NCI-H526 (cell line): ENCODE measurements at regions not wholly inside any gene's neighbourhood (a gene's known extent, or its start where the extent isn't known, plus 50 kb on each side); places are given as distances from the start of the nearest gene placed in this dataset.
"Not testable (repeated sequence)": the region's sequence is repeated elsewhere in the genome, so short reads cannot be mapped to it uniquely, and the experiment has no call there.

ENCODE experiments used
- DNase-seq, 2 experiments: peaks; one replicate each; lab custom pipeline; 2025; lab: John Stamatoyannopoulos, UW

DNA sequence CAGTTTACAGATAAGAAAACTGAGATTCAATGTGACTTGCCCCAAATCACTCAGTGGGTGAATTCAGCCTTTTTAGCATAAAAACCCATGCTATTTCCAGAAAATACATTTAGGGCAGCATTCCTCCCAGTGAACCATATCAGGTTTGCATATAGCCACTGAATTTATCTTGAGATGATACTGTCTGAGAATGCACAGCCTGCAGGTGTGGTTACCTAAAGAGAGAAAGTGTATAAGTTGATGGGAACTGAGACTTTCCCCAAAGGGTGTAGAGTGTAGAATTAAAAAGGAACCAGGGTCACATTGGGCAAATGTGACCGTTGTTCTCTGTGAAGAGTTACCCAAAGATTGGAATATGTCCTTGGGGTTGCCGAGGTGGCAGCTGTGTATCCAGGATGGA is 100.0 kb upstream of the PIK3R1 start:
- no peak for DNase-seq

DNA sequence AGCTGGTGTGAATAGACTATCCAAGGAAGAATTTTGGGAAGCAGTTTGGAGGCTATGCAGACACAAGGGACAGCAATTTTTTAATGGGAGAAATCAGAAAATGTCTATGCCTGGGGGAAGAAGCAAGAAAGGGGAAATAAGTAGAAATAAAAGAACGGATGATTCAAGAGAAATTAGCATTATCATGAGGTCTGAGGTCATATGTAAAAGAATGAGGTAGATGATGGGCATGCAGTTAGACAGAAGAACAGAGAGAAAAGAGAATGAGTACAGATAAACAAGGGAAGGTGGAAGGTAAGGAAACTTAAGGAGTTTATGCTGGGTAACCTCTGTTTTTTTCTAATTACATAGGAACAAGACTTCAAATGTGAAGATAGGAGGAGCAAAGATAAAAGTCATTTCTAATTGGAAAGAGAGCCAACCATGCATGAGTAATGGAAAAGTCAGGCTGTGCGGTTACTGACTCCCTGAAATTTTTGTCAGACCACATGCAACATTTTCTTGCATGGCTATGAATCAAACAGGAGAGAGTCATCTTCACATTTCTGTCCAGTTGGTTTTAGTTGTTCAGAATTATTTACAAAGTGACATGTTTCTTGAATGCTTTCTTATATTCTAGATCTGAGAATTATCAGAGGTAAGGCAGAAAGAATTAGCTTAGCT is 101.0 kb upstream of the PIK3R1 start:
- no peak for DNase-seq

DNA sequence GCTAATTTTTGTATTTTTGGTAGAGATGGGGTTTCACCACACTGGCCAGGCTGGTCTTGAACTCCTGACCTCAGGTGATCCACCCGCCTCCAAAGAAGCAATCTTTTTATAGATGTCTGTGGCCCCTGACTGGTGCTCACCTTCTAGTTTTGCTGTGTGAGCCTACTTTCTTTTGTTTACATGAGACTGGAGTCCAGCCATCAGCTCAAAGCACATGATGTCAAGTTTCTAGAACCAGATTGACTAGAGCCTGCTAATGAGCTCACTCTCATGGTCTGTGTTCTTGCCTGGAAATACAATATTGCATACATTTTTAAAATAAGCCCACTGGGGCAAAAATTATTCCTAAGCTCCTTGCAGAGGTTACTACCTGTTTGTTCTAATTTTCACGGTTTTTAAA is 102.9 kb upstream of the PIK3R1 start:
- DNase-seq, result no peak

DNA sequence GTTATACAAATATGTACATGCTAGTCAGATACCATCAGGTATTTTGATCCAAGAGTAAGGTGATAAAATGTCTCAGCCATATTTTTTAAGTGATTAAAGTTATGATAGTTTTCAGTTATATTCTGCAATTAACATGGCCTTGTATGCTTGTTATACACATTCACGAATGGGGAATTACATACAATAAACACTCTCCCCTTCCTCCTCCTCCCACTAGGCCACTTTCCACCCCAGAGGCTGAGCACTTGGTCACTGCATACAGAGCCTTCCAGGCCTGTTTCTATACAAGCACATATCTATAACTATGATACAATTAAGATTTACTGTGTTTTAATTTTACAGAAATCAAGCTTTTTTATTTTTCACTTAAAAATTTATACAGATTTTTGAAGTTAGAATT is 104.7 kb upstream of the PIK3R1 start:
- DNase-seq, result peak in 1 of 2 experiments; percentile 32

DNA sequence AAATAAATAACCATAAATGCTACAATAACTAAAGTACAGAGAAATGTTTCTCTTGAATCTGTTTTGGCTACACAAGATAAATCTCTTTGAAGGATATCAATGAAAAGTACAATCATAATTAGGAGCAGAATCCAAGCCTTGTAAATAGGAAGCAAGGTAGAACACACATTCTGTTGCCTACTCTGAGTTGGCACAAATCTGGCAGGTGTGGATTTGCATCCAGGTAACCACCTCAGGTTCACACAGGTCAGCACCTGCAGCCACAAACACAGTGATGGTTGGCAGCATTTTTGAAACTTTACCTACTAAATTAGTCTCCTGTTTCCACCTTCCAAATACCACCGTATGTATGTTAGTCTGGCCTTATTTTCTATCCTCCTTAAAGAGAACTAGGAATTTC is 105.3 kb upstream of the PIK3R1 start:
- DNase-seq, result peak; percentile 65 to 77

DNA sequence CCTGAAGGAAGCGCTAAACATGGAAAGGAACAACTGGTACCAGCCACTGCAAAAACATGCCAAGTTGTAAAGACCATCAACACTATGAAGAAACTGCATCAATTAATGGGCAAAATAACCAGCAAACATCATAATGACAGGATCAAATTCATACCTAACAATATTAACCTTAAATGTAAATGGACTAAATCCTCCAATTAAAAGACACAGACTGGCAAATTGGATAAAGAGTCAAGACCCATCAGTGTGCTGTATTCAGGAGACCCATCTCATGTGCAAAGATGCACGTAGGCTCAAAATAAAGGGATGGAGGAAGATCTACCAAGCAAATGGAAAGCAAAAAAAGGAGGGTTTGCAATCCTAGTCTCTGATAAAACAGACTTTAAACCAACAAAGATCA is 111.3 kb upstream of the PIK3R1 start:
- DNase-seq, result not testable (repeated sequence)

DNA sequence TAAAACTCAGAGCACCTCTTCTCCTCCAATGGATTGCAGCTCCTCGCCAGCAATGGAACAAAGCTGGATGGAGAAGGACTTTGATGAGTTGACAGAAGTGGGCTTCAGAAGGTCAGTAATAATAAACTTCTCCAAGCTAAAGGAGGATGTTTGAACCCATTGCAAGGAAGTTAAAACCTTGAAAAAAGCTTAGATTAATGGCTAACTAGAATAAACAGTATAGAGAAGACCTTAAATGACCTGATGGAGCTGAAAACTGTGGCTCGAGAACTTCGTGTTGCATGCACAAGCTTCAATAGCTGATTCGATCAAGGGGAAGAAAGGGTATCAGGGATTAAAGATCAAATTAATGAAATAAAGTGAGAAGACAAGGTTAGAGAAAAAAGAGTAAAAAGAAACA is 112.3 kb upstream of the PIK3R1 start:
- not testable (repeated sequence) for DNase-seq

DNA sequence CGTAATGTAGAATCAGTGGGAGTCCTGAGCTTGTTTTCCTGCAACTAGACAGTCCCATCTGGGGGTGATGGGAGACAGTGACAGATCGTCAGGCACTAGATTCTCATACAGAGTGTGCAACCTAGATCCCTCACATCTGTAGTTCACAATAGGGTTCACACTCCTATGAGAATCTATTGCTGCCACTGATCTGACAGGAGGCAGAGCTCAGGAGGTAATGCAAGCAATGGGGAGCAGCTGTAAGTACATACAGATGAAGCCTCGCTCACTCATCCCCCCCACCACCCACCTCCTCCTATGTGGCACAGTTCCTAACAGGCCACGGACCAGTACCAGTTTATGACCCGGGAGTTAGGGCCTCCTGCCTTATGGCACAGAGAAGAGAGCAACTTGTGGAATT is 116.2 kb upstream of the PIK3R1 start:
- DNase-seq, result no peak

DNA sequence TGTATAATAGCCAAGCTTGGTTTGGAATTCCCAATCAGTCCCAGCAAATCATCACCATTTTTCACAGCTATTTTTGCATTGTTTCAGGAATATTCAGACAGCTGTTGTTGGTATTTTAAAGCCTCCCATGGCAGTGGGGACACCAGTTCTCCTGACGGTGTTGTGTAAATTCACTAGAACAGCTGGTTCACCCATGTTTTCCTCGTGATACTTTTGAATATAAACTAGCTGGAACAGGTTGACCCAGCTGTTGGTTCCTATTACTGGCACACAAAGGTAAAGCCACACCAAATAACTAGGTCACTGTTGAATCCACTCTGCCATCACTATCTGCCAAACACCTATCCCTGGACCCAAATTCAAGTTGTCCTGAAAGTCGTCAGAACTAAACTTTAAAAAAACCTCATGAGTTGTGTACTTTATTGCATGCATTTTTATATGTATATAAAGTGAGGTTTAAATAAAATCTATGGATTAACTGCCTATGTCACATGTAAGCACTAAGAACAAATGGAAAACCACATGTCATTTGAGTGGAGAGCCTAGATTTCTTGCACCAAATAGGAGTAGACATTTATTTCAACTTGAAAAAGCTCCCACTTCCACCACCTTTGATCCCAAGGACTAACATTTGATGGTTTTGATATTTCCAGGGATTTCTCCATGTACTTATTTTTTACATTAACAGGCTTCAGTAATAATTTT is 121.9 kb upstream of the PIK3R1 start:
- no peak for DNase-seq

DNA sequence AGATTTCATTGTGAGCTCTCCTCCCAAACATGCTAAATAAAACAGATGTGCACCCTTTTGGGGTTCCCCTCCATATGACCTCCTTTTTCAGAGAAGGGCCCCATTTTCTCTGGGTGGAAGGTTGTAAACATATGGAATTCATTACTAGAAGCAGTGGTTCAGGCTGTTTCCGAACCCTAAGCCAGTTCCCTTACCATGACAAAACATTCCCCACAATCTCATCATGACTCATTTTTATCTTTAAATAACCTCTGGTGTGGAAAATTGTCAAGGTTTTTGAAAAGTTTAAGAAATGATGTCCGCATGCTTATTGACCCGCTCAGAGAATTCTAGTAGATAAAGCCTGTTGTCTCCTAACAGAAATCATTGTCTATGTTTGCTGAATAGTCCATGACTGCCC is 127.3 kb upstream of the PIK3R1 start:
- no peak for DNase-seq

DNA sequence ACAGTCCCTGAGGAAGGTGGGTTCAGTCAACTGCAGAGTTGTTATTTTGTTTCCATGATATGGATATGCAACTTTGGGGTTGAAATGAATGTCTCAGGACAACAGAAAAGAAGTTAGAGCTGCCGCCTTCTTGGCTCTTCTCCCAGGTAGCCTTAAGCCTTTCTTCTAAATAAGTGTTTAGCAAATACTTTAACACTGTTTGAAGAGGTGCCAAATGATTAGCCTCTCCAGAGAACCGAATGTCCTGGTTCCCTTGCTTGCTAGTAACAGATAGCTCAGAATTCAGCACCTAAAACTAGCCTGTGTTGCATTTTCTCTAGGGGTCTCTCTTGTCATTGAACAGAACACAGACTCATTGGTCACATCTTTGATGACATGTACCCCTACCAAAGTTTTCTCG is 127.7 kb upstream of the PIK3R1 start:
- DNase-seq, result no peak

DNA sequence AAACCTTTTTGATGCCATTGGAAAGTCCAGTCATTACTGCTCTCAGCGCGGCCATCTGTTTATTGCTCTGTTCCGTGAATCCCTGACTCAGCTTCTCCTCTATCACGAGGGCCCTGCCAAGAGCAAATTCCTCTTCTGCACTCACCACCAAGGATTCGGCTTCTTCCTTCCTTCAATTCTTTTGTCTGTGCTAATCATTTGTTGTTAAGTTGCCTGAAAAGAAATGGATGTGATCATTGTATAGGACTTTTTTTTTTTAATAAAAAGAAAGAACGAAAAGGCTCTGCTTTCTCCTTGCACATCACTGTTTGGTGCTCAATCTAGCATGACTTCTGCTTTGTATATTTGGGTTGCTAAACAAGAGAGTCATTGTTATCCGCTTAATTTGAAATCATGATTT is 128.7 kb upstream of the PIK3R1 start:
- DNase-seq, result peak; percentile 53 to 58

DNA sequence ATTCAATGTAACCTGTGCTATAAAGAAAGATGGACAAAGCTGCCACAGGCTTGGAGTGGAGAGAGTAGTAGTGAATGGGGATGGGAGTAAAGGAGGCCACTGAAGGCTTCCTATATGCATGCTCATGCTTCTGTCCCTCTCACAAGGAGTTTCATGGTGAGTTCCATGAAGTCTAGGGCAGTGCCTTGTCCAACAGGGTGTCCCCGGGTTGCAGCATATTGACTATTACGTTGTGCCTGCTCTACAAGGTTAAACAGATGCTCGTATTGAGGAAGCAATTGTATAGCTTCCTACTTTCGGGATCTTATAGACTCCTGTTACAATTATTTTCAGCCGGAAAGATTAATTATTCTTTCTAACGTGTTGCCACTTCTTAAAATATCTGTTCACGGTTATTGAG is 129.1 kb upstream of the PIK3R1 start:
- no peak for DNase-seq

DNA sequence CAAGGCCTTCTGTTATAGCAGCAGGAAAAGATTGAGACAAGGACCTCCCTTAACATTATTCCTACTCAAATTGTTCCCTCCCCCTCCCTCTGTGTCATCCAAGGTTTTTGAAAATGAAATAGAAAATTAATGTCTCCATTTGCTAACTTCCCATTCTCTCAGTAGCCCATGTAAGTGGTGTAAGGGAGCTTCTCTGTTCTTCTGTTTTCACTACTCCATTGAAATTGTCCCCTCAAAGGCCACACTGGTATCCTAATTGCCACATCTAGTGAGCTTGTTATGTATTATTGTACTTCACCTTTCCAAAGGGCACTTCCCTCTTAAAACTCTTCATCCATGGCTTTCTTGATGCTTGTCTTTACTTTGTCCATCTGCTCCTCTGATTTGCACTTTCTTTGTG is 131.2 kb upstream of the PIK3R1 start:
- DNase-seq, result no peak

DNA sequence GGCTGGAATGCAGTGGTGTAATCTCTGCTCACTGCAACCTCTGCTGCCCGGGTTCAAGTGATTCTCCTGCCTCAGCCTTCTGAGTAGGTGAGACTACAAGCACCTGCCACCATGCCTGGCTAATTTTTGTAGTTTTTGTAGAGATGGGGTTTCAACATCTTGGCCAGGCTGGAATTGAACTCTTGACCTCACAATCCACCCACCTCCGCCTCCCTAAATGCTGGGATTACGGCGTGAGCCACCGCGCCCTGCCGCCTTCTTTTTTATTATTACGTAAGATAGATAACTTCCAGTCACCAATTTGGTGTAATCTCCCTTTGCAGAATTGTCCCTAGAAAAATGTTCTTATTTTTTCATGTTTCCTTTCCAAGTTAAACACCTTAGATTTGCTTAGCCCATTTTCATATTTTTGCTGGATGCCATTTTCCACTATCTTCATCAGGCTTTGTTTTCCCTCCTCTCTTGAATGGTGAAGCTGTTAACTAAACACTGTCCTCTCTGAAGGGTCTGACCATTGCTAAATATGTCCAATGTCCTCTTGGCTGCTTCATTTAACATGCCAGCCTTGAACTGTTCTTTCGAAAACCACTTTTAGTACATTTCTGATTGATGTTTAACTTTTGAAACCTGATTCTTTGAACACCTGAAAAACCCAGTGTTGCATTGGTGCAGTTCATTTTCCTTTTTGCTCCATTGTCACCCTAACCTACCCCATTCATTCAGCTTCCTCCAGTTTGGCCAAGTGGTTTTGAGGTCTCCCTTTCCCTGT is 135.1 kb upstream of the PIK3R1 start:
- DNase-seq, result no peak

DNA sequence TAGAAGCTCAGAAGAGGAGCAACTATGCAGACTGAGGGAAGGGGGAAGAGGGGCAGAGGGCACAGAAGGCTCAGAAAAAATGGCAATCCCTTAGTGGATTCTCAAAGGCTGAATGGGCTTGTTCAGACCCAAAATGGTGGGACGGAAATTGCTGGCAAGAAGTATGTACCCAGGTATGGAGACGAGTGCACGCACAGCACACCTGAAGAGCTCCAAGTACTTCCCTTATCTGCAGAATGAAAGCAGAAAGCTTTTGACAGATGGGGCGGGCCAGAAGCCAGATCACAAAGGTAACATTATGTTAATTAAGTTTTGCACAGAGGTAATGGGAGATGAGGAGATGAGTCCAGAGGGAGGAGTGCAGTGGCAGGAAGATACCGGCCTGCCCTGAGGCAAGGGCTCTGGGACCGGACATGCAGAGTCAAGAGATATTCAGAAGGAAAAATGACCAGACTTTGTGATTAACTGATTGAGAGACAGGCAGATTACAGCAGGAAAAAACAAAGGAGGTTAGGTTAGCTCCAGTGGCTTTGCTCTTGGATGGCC is 138.1 kb upstream of the PIK3R1 start:
- no peak for DNase-seq

DNA sequence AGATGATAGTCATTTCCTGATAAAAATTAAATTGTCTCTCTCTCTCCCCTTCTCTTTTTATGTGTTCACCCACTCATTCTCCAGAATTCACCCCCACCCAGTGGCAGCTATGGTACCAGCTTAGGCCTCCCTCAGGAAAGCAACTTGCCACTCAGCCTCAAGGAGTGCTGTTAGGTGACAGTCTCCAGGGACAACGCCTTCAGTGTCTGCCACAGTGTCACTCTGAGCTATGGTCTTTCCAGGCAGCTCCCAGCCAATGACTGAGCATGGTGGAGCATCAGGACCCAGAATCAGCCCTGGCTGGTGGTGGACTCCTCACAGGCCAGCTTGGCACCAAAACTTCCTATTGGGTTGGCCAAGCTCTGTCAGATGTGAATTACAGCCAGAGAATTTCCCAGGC is 140.9 kb upstream of the PIK3R1 start:
- no peak for DNase-seq

DNA sequence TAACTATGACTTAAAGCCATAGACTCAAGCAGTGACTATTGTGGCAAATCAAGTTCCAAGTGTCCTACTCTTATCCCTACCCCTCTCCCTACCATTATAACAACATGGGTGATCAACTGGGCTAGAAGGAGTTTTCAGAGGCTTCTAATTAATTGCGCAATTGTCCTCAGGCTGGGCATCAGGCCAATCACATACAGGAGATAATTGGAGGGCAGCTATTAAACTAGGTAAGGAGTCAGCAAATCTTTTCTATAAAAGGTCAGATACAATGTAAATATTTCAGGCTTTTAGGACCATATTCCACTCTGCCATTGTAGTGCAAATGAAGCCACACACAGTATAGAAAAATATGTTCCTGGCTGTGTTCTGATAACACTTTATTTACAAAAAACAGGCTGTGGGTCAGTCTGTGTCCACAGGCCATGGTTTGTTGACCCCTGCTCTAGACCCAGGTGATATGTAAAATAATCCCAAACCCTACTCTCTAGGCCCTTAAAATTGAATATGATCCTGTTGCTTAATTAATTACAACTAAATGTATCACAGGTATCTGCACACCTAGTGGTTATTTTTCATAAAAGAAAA is 141.4 kb upstream of the PIK3R1 start:
- DNase-seq, result no peak

DNA sequence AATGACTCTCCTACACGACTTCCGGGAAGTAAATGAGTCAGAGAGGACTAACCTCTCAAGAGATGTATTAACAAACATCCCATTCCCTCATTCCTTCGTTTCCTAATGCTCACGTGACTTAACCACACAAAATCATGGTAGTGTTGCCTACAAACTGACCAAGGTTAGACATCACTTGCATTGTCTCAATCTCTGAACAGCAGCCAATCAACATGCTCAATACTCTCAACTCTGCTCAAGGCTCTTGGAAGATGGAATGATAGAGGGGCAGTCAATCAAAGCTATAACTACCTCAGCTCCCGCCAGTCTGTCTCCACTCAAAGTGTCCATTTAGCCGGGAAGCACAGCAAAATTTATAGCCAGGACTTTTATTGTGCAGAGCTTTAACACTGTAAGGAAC is 143.8 kb upstream of the PIK3R1 start:
- no peak for DNase-seq

DNA sequence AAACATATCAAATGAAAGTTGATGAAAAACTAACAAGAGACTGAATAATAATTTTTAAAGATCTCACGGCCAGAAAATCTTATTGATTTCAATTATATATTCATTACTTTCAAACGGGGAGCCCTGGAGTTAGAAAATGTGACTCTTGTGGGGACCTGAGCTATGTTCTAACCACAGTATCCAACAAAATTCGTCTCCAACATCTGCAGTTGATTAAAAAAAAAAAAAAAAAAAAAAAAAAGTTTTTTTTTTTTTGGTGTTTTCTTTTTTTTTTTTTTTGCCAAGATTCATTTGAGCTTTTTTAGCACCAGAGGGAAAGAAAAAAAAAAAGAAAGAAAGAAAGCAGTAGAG is 144.3 kb upstream of the PIK3R1 start:
- no peak for DNase-seq

DNA sequence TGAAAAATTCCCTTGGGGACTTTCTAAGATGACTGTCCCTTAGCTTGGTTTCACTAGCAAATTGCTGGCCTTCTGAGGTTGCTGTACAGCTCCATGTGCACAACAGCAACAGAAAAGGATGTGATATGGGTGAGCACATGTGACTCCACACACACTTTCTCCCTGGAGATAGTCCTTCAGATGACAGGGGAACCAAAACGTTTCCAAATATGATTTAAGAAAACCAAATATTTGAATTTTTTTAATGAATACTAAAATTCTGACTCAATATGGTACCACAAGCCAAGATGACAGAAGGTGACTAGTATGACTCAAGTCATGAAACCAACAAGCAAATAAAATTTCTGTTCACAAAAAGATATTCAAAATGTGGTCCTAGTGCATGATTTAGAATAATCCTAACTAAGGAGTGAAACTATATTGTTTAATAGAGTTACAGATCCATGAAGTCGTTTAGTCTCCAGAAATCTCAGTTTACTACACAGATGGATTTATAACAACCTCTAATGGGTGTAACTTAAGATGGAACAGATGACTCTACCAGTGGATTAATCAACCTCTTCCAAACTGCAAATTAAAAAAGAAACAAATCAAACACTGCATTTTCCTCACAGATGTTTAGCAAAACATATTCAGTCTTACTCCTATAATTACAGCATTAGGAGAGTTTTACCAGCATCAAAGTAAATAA is 144.8 kb upstream of the PIK3R1 start:
- DNase-seq, result no peak

DNA sequence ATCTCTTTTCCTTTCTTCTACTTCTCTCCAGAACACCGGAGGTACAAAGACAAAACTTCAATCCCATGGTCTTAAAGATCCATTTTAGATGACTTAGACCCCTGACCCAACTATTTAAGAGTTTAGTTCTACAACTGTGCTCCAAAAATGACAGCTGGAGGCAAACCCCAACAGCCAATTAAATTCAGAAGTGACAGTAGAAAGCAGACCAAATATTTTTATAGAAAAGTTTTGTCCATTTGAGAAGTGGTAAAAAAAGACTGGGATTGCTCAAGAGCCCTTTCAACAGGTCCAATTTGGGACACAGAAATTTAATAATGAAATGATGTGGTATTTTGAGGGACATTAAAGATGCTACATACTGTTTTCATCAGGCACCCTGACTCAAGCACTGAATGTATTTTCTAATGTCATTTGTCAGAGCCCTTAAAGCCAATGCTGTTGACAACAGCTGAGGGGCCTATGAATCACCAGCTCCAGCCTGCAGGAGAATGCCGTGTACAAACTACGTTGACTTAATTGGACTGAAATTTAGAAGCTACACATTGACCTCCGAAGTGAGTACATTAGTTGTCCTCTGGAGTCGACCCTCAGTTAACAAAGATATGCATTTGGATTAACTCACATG is 147.5 kb upstream of the PIK3R1 start:
- no peak for DNase-seq
